NT2/D1 (cell line): ENCODE measurements at regions not wholly inside any gene's neighbourhood (a gene's known extent, or its start where the extent isn't known, plus 50 kb on each side); places are given as distances from the start of the nearest gene placed in this dataset.

ENCODE experiments used
- SUZ12 ChIP-seq: IDR thresholded peaks from 2 replicates; pipeline ENCODE4 v1.6.1; 2011; ENCODE audit not compliant: insufficient read length, insufficient read depth; ENCODE audit errors: extremely low read depth
- ZNF274 ChIP-seq: IDR thresholded peaks from 2 replicates; pipeline ENCODE4 v1.6.1; 2011; ENCODE audit warnings: mild to moderate bottlenecking, low read depth, low read length

DNA sequence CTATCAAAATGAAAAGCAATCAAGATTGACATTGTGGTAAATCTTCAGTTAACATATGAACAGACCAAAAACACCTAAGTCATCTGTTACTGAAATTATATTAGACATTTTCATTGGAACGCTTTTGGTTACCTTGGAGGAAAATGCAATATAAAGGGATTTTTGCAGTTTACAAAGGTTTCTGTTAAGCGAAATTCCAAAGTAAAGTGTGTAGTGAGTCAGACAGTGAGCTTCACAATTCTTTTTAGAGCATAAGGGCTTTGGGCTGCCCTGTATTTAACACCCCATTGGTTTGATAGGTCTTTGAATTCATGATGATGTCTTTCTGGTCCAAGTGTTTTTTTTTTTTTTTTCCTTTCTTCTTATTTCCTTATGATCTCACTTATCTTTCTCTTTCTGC lies 462.8 kb downstream of the EDEM1 start:
- TF ChIP-seq ZNF274, result no peak
- no peak for TF ChIP-seq SUZ12
